HEK293 (cell line): ENCODE measurements at regions not wholly inside any gene's neighbourhood (a gene's known extent, or its start where the extent isn't known, plus 50 kb on each side); places are given as distances from the start of the nearest gene placed in this dataset.

ENCODE experiments used
- CTCF ChIP-seq: fragments of 450-650 bp; formaldehyde crosslinking; IDR thresholded peaks from 2 replicates; pipeline ENCODE4 v1.5.1; 2016; ENCODE audit warnings: missing biosample characterization, missing genetic modification characterization
- SETDB1 ChIP-seq: IDR thresholded peaks from one replicate; pipeline ENCODE4 v1.6.1; 2017; ENCODE audit warnings: mild to moderate bottlenecking, low read length, moderate library complexity, mixed read lengths; ENCODE audit not compliant: insufficient read length
- YY1 ChIP-seq: fragments of 450-650 bp; formaldehyde crosslinking; IDR thresholded peaks from 2 replicates; pipeline ENCODE4 v1.5.1; 2018; ENCODE audit warnings: missing biosample characterization, missing genetic modification characterization
- ZBTB11 ChIP-seq: fragments of 450-650 bp; formaldehyde crosslinking; conservative IDR thresholded peaks from 2 replicates; pipeline ENCODE4 v1.5.1; 2016; ENCODE audit warnings: low read depth, missing biosample characterization, missing genetic modification characterization
- ZNF133 ChIP-seq: fragments of 450-650 bp; formaldehyde crosslinking; IDR thresholded peaks from 2 replicates; pipeline ENCODE4 v1.5.1; 2016; ENCODE audit warnings: missing biosample characterization, missing genetic modification characterization
- ZNF488 ChIP-seq: fragments of 450-650 bp; formaldehyde crosslinking; IDR thresholded peaks from 2 replicates; pipeline ENCODE4 v1.5.1; 2016; ENCODE audit warnings: missing biosample characterization, missing genetic modification characterization
- ZNF555 ChIP-seq: fragments of 450-650 bp; formaldehyde crosslinking; conservative IDR thresholded peaks from 2 replicates; pipeline ENCODE4 v1.5.1; 2017; ENCODE audit warnings: missing biosample characterization, mild to moderate bottlenecking, missing genetic modification characterization, inconsistent platforms
- ZNF704 ChIP-seq: fragments of 450-650 bp; formaldehyde crosslinking; IDR thresholded peaks from 2 replicates; pipeline ENCODE4 v1.5.1; 2016; ENCODE audit warnings: missing biosample characterization, missing genetic modification characterization

GRCh38 chr10:36068542-36068941, 426.4 kb upstream of the FZD8 start:
- no peak for TF ChIP-seq CTCF (tag by site-specific recombination)
- no peak for TF ChIP-seq ZBTB11 (tag by site-specific recombination)
- no peak for TF ChIP-seq ZNF704 (tag by site-specific recombination)
- no peak for TF ChIP-seq SETDB1
- no peak for TF ChIP-seq ZNF488 (tag by site-specific recombination)
- TF ChIP-seq YY1: no peak
- TF ChIP-seq ZNF133 (tag by site-specific recombination): no peak
- no peak for TF ChIP-seq ZNF555
